ENCODE measurements at regions not wholly inside any gene's neighbourhood (a gene's known extent, or its start where the extent isn't known, plus 50 kb on each side); places are given as distances from the start of the nearest gene placed in this dataset.

GRCh38 chr20:4069751-4070150 lies 54.4 kb upstream of the RNF24 start:
- TF ChIP-seq POLR2AphosphoS5 (IDR thresholded peaks at IDR 0.05; ENCODE audit: low read depth, low read length): no peak
- TF ChIP-seq FOXP2 (optimal IDR thresholded peaks at IDR 0.05; ENCODE audit: borderline replicate concordance, extremely low read depth, extremely low read length, insufficient read depth): no peak
- TF ChIP-seq SIN3A (IDR thresholded peaks at IDR 0.05; ENCODE audit: borderline replicate concordance, insufficient read depth, low read length): no peak
- TF ChIP-seq TAF1 (IDR thresholded peaks at IDR 0.05; ENCODE audit: borderline replicate concordance, insufficient read depth, low read length): no peak

DNA sequence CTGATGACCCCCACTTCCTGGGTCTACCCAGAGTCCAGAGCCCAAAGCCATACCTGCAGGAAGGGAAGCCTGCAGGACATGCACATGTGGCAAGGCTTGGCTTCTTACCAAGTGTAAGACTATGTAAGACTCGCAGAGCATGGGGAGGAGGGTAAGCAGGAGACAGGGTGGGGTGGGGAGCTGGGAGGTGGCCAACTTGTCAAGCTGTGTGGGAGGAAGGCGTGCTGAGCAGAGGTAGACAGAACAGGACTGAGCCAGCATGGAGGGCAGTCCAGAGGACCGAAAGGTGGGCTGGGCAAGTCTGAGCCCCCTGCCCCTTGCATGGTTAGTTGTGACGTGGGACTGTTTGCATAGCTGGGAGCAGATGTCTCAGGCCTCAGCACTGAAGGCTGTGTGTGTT lies 53.4 kb upstream of the RNF24 start:
- TF ChIP-seq SIN3A (IDR thresholded peaks at IDR 0.05; ENCODE audit: borderline replicate concordance, insufficient read depth, low read length) (no peak), REST (IDR thresholded peaks at IDR 0.05; ENCODE audit: insufficient read depth in 1 of 2, low read depth in 2 of 2, low read length in 2 of 2) (no peak), FOXP2 (optimal IDR thresholded peaks at IDR 0.05; ENCODE audit: borderline replicate concordance, extremely low read depth, extremely low read length, insufficient read depth) (no peak), POLR2AphosphoS5 (IDR thresholded peaks at IDR 0.05; ENCODE audit: low read depth, low read length) (no peak), TAF1 (IDR thresholded peaks at IDR 0.05; ENCODE audit: borderline replicate concordance, insufficient read depth, low read length) (no peak)

DNA sequence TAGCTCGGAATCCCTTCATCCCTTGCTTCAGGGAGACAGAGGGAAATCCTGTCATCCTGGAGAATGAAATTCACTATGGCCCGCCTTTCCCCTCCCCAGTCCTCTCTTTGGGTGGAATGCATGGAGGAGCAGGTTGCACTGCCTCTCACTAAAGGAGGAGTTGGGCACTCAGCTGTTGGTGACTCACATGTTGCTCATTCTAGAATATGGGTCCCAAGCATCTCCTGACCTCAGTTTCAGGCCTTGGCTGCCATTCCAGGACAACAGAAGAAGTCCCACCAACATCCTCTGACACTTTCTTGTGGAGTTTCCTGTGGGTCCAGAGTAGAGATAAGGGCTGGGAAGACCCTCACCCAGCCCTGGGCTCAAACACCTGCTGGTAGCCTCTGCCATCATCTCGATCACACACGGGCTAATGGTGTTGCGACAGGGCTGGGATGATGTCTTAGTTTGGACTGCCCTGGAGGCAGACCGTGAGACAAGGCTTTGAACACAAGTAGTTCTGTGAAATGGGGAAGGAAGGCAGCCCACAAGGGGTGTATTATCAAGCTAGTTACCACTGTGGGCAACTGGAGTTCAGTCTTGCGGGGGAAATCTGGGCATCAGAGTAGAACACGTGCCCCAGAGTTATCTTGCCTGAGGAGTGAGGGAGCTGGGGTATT lies 52.4 kb upstream of the RNF24 start:
- no peak for TF ChIP-seq REST (IDR thresholded peaks at IDR 0.05; ENCODE audit: insufficient read depth in 1 of 2, low read depth in 2 of 2, low read length in 2 of 2)
- TF ChIP-seq POLR2AphosphoS5 (IDR thresholded peaks at IDR 0.05; ENCODE audit: low read depth, low read length): no peak
- no peak for TF ChIP-seq TAF1 (IDR thresholded peaks at IDR 0.05; ENCODE audit: borderline replicate concordance, insufficient read depth, low read length)
- no peak for TF ChIP-seq FOXP2 (optimal IDR thresholded peaks at IDR 0.05; ENCODE audit: borderline replicate concordance, extremely low read depth, extremely low read length, insufficient read depth)

DNA sequence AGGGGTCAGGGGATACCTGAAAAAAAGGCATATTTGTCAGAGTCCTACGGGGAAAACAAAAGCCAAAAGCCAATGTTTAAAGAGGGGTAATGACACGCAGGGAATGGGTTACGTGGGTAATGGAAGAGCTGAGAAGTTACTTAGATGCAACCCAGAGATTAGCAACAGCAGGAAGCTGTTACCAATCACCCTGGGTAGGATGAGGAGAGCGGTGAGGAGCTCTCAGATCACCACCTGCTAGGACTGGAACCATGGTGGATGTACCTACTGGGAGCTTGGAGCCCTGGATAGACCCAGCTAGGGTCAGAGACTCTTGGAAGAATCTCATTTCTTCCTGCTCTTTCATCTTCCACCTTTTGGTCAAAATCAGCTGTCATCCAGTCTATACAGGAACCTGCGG lies 51.2 kb upstream of the RNF24 start:
- no peak for TF ChIP-seq REST (IDR thresholded peaks at IDR 0.05; ENCODE audit: insufficient read depth in 1 of 2, low read depth in 2 of 2, low read length in 2 of 2)
- TF ChIP-seq POLR2AphosphoS5 (IDR thresholded peaks at IDR 0.05; ENCODE audit: low read depth, low read length): no peak
- TF ChIP-seq FOXP2 (optimal IDR thresholded peaks at IDR 0.05; ENCODE audit: borderline replicate concordance, extremely low read depth, extremely low read length, insufficient read depth): no peak
- TF ChIP-seq TAF1 (IDR thresholded peaks at IDR 0.05; ENCODE audit: borderline replicate concordance, insufficient read depth, low read length): no peak
- TF ChIP-seq SIN3A (IDR thresholded peaks at IDR 0.05; ENCODE audit: borderline replicate concordance, insufficient read depth, low read length): no peak

DNA sequence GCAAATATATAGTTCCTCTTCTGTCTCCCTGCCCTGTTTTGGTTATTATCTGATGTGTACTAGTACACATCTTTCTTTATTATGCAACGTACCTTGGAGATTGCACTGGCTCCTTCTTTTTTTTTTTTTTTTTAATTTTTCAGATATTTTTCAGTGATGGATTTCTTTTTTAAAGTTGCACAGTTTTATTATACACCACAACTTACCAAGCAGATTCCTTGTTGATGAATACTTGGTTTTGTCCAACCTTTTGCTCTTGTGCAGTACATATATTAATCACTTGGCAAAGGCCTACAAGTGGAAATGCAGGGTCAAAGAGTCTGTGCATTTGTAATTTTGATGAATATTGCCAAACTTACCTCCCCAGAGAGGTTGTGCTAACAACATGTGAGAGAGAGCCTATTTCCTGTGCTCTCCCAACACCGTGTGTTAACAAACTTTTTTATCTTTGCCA lies 50.1 kb upstream of the RNF24 start:
- TF ChIP-seq FOXP2 (optimal IDR thresholded peaks at IDR 0.05; ENCODE audit: borderline replicate concordance, extremely low read depth, extremely low read length, insufficient read depth): no peak
- no peak for TF ChIP-seq POLR2AphosphoS5 (IDR thresholded peaks at IDR 0.05; ENCODE audit: low read depth, low read length)
- no peak for TF ChIP-seq SIN3A (IDR thresholded peaks at IDR 0.05; ENCODE audit: borderline replicate concordance, insufficient read depth, low read length)
- TF ChIP-seq REST (IDR thresholded peaks at IDR 0.05; ENCODE audit: insufficient read depth in 1 of 2, low read depth in 2 of 2, low read length in 2 of 2): no peak
- TF ChIP-seq TAF1 (IDR thresholded peaks at IDR 0.05; ENCODE audit: borderline replicate concordance, insufficient read depth, low read length): no peak
